ENCODE measurements at regions not wholly inside any gene's neighbourhood (a gene's known extent, or its start where the extent isn't known, plus 50 kb on each side); places are given as distances from the start of the nearest gene placed in this dataset.

GRCh38 chr3:59658274-59658673 lies 608.4 kb upstream of the CFAP20DC start:
- TF ChIP-seq CTCF (IDR thresholded peaks at IDR 0.05) (no peak), POLR2A (IDR thresholded peaks at IDR 0.05) (no peak), EP300 (IDR thresholded peaks at IDR 0.05) (no peak)
